ACC112 (cell line): ENCODE measurements at regions not wholly inside any gene's neighbourhood (a gene's known extent, or its start where the extent isn't known, plus 50 kb on each side); places are given as distances from the start of the nearest gene placed in this dataset.

Source experiments
- H2AFZ ChIP-seq: fragments of 200-600 bp; sonication (generic); one replicate; pipeline ENCODE4 v1.6.0; 2017; ENCODE audit warnings: antibody characterized with exemption, low read length; ENCODE audit not compliant: unreplicated experiment
- H3K27ac ChIP-seq: fragments of 200-600 bp; sonication (generic); 2 replicates; pipeline ENCODE4 v1.5.1; 2014; ENCODE audit warnings: low read depth, mild to moderate bottlenecking, antibody characterized with exemption, low read length, moderate library complexity
- H3K27me3 ChIP-seq: fragments of 200-600 bp; sonication (generic); 2 replicates; pipeline ENCODE4 v1.6.1; 2014; ENCODE audit warnings: mild to moderate bottlenecking, antibody characterized with exemption, low read length, moderate library complexity, mixed read lengths; ENCODE audit not compliant: insufficient read depth
- H3K36me3 ChIP-seq: fragments of 200-600 bp; sonication (generic); 2 replicates; pipeline ENCODE4 v1.6.1; 2016; ENCODE audit warnings: mild to moderate bottlenecking, antibody characterized with exemption, low read length, moderate library complexity, mixed read lengths; ENCODE audit not compliant: insufficient read depth
- H3K4me1 ChIP-seq: fragments of 200-600 bp; sonication (generic); one replicate; pipeline ENCODE4 v1.6.1; 2016; ENCODE audit warnings: low read length, mixed read lengths; ENCODE audit not compliant: insufficient read depth, unreplicated experiment, control insufficient read depth
- H3K4me3 ChIP-seq: fragments of 200-600 bp; sonication (generic); 2 replicates; pipeline ENCODE4 v1.5.1; 2014; ENCODE audit warnings: mild to moderate bottlenecking, low read depth, low read length
- H3K79me2 ChIP-seq: fragments of 200-600 bp; sonication (generic); one replicate; pipeline ENCODE4 v1.6.0; 2016; ENCODE audit warnings: low read length; ENCODE audit not compliant: control insufficient read depth, unreplicated experiment, insufficient read depth

DNA sequence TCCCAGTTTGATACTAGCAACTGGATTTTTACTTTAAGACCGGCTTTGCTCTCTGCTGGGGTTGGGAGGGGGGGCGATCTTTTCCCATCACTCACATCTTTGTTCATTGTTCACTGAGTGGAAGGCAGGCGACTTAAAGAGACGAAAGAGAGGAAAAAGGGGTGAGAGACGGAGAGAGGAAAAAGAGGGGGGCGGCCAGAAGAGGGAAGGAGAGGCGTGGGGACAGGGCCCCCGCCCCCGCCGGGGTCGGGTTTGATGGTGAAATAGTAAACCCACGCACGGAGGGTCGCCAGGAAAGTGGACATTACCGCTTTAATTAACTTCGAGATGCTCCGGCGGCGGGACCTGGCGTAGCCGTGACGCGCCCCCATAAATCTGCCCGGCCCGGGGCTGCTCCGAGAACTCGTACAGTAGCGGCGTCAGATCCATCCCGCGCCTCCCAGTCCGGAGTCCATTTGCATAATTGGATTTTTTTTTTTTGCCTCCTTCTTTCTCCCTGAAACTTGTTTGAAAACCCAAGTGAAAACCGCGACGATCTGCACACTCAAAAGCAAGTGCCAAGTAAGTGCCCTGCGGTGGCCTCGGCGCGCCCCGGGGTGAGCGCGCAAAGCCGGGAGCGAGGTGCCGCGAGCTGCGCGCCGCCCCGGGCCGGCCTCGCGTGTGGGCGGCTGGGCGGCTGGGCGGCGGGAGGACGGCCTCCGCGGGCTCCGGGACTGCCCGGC lies 143.9 kb upstream of the ZNF536 start:
- Histone ChIP-seq H2AFZ (no peak overlapping the region), H3K27ac (no peak overlapping the region), H3K4me3 (peak overlapping the region; percentile 79)

DNA sequence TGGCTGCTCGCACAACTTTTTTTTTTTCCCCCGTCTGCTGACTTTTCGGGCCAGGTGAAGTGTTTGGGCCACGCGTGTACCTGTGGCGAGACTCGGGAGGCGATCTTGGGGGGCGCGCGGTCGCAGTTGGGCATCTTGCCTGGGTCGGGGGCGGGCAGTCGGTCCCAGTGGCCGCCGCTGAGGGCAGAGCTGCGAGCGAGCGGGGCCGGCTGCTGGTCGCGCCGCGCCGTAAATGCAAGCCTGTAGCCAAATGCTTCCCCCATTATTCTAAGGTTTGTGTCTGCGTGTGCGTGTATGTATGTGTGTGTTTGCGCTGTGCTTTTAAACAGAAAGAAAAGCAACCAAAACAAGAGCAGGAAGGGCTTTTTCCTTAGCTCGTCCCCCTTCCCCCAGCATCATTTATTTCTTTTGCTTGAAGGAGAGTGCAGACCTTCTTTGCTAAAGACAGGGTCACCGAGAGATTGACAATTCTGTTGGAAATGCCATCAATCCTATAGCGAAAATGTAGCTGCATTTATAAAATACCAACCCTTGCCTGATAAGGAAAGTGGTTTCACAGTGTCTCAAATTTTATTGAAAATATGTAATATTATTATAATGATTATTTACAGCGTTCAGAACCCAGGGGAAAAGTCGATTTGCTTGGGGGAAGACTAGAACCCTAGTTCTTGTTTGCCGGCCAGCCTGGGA lies 143.2 kb upstream of the ZNF536 start:
- peaks cover 68% of the 10 kb centered on the region for H3K27me3 ChIP-seq
- no peak overlapping the region for H3K27ac ChIP-seq

More for the DNA sequence above, 143.9 kb upstream of the ZNF536 start:
- H3K4me1 ChIP-seq, result no peaks in the 10 kb centered on the region
- H3K79me2 ChIP-seq, result no peaks in the 10 kb centered on the region
- no peaks in the 10 kb centered on the region for H3K36me3 ChIP-seq
- peaks cover 74% of the 10 kb centered on the region for H3K27me3 ChIP-seq

DNA sequence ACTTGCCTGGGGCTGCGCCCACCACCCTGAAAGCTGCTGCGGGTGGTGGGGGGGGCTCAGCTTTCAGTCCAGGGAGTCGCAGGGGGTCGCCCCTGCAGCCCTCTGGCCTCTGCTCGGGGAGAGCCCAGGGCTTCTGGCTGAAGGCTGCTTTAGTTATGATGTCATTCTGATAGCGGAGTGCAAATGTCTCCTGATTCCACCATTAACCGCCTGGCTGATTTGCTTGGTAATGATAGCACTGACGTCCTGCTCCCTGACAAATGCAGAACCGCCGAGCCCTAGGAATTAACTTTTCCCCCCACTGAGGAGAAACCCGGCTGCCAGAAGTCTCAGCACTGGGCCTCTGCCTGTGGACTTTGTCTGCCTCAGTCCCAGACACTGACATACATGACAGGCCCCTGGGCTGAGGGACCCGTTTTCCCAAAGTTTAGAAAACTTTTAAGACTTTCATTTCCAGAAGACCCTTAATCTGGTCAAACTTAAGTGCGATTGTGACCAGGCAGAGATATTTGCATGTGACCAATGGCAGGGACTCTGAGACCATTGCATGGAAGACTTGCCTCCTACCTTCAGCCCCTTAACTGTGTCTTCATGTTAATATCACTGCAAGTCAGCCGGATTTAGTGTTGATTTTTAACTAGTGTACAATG lies 142.5 kb upstream of the ZNF536 start:
- Histone ChIP-seq H3K4me1 (no peaks in the 10 kb centered on the region), H3K79me2 (no peaks in the 10 kb centered on the region), H2AFZ (no peak overlapping the region), H3K27me3 (peaks cover 61% of the 10 kb centered on the region), H3K27ac (no peak overlapping the region), H3K4me3 (no peak overlapping the region), H3K36me3 (no peaks in the 10 kb centered on the region)

More for the DNA sequence above, 143.2 kb upstream of the ZNF536 start:
- Histone ChIP-seq H3K4me3 (peak overlapping the region; percentile 79; the same call in 1 of the 2 replicates), H3K36me3 (no peaks in the 10 kb centered on the region), H3K79me2 (no peaks in the 10 kb centered on the region), H3K4me1 (no peaks in the 10 kb centered on the region), H2AFZ (no peak overlapping the region)

DNA sequence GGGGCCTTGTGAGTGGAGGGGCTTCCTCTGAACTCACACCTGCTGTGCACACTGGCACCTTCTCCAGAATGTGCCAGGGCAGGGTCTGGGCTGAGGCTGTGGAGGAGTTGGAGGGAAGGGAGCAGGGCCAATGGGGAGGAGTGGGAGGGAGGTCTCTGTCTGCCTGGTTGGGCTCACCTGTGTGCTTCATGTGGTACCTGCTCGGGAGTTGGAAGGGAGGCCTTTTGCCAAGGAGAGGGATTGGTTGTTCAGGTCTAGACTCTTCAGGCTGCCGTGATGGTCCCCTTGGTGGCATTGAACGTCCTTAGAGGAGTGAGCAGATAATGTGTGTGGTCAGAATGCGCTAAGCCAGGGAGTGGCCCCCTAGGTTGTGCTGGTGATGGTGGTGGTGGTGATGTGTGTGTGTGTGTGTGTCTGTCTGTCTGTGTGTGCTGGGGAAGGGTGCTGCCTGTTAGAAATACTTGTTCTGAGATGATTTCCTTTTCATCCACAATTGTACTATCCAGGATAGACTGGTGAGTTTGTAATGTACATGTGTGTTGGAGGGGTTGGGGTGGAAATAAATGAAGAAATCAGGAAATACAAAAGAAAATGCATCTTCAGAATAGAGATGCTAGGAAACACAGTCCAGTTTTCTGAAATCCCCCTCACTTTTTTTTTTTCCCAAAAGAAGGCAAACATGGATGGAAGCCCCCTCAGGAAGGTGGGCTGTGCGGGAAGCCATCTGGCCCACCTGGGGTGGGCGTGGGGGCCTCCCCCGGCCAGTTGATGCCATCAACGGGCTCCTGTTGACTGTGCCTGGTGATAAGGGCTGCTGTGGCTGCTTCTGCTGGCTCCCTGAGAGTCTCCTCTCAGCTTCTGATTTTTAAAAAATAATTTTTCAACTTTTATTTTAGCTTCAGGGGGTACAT lies 140.5 kb upstream of the ZNF536 start:
- no peak overlapping the region for H3K27ac ChIP-seq
- no peaks in the 10 kb centered on the region for H3K79me2 ChIP-seq
- no peaks in the 10 kb centered on the region for H3K36me3 ChIP-seq
- H2AFZ ChIP-seq, result no peak overlapping the region
- H3K4me3 ChIP-seq, result no peak overlapping the region
- no peaks in the 10 kb centered on the region for H3K4me1 ChIP-seq
- H3K27me3 ChIP-seq, result peaks cover 47% of the 10 kb centered on the region

DNA sequence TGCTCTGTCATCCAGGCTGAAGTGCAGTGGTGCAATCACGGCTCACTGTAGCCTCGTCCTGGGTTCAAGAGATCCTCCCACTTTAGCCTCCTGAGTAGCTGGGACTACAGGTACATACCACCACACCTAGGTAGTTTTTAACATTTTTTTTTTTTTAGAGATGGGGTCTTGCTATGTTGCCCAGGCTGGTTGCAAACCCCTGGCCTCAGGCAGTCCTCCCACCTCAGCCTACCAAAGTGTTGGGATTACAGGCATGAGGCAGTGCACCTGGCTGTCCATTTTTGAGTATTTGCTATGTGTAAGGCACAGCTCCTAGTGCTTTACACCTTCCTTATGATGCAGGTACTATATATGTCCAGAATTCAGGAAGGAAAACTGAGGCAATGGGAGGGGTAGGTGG lies 138.8 kb upstream of the ZNF536 start:
- Histone ChIP-seq H3K27me3 (peaks cover 42% of the 10 kb centered on the region), H3K27ac (no peak overlapping the region), H3K36me3 (no peaks in the 10 kb centered on the region), H3K79me2 (no peaks in the 10 kb centered on the region), H3K4me1 (no peaks in the 10 kb centered on the region), H2AFZ (no peak overlapping the region), H3K4me3 (no peak overlapping the region)

DNA sequence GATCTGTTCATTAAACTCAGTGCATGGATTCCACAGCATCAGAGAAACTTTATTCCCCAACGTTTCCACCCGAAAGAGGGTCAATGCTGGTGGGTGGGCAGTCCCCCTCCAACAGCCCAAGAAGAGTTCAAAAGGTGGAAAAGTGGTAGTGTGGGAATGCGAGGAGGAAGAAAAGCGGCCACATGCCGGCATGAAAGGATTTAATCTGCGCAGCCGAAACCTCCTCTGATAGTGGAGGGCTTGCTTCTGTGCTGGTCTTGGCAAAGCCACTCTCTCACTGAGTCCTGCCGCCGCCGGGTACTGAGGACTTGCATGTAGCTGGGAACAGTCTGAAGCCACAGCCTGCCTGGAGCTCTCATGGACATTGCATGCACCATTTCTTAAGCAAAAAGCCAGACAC lies 136.2 kb upstream of the ZNF536 start:
- peaks cover 18% of the 10 kb centered on the region for H3K27me3 ChIP-seq
- H3K4me1 ChIP-seq, result no peaks in the 10 kb centered on the region
- no peaks in the 10 kb centered on the region for H3K79me2 ChIP-seq
- no peak overlapping the region for H3K4me3 ChIP-seq
- no peak overlapping the region for H3K27ac ChIP-seq
- H3K36me3 ChIP-seq, result no peaks in the 10 kb centered on the region
- no peak overlapping the region for H2AFZ ChIP-seq

DNA sequence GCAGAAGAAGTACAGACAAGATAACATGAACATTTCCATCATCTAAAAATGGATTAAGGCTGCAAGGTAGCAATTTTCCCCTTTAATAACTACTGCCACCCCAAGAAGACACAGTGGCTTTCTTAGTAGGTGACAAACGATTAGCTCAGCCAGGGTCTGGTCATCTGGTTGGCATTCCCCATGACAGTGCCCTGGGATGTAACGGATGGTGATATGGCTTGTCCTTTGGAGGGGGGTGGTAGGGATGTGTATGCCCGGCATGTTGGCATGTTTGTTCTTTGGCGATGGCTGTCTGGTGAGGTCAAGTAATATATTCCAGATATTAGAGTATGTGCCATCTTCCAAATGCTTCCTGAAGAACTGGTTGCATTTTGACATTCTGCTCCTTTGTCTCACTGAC lies 135.6 kb upstream of the ZNF536 start:
- Histone ChIP-seq H2AFZ (no peak overlapping the region), H3K27me3 (peaks cover 13% of the 10 kb centered on the region), H3K4me1 (no peaks in the 10 kb centered on the region), H3K4me3 (no peak overlapping the region), H3K79me2 (no peaks in the 10 kb centered on the region), H3K36me3 (no peaks in the 10 kb centered on the region), H3K27ac (no peak overlapping the region)

DNA sequence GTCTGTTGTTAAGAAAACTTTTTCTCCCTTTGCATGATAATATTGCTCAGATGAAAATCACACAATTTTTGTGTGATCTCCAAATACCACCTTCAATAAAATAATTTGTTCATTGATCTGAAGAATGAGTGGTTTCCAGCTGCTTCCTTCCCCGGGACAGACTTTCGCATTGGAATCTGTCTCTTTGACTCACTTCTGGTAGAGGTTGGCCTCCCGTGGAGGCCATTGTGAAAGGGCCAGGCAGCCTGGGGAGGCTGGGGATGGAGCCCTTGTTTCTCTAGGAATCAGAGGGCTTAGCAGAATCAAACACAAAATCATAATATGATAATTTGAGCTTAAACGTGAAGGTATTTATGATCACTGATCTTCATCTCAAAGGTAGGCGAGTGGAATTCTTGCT lies 135.0 kb upstream of the ZNF536 start:
- Histone ChIP-seq H3K4me3 (no peak overlapping the region), H3K4me1 (no peaks in the 10 kb centered on the region), H3K79me2 (no peaks in the 10 kb centered on the region), H3K27ac (no peak overlapping the region), H3K36me3 (no peaks in the 10 kb centered on the region), H3K27me3 (peaks cover 13% of the 10 kb centered on the region; the same call in 1 of the 2 replicates), H2AFZ (no peak overlapping the region)

DNA sequence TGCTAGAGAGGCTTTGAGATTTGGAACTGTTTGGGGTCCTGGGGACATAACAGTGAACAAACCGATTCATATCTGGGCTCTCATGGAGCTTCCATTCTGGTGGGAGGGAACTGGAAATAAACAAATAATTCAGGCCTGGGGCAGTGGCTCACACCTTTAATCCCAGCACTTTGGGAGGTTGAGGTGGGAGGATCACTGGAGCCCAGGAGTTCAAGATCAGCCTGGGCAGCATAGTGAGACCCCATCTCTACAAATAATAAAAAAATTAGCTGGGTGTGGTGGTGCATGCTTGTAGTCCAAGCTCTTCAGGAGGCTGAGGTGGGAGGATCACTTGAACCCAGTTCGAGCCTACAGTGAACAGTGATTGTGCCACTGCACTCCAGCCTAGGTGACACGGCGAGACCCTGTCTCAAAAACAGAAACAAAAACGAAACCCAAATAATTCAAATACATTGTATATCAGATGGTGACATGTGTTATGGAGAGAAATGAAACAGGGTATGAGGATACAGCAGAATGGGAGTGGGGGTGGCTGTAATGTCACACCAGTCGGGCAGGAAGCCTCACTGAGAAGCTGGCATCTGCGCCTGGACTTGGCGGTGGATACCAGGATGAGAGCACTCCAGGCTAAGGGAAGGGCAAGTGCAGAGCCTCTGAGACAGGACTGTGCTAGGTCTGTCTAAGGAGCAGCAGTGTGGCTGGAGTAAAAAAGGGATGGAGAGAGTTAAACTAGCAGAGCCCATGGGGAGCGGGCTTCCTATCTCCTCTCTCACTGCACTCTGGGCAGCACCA lies 131.1 kb upstream of the ZNF536 start:
- Histone ChIP-seq H3K27me3 (peaks cover 9% of the 10 kb centered on the region; the same call in 1 of the 2 replicates), H3K4me3 (no peak overlapping the region), H3K36me3 (no peaks in the 10 kb centered on the region), H2AFZ (no peak overlapping the region), H3K4me1 (no peaks in the 10 kb centered on the region), H3K79me2 (no peaks in the 10 kb centered on the region), H3K27ac (no peak overlapping the region)
